CD4-positive, alpha-beta T cell treated with Interleukin-4 for 1 hour (primary cell): ENCODE measurements at regions not wholly inside any gene's neighbourhood (a gene's known extent, or its start where the extent isn't known, plus 50 kb on each side); places are given as distances from the start of the nearest gene placed in this dataset.

ENCODE experiments used
- DNase-seq, 2 donors: peaks; one replicate each; pipeline ENCODE4 v3.0.0-alpha.2; 2020 to 2022

- no peak for DNase-seq
Measured at GRCh38 chr18:44625386-44625785, 55.3 kb upstream of the SETBP1 start.

- no peak for DNase-seq
Measured at GRCh38 chr18:44626236-44626635, 54.5 kb upstream of the SETBP1 start.

GRCh38 chr18:44626807-44627206, 53.9 kb upstream of the SETBP1 start:
- no peak for DNase-seq

GRCh38 chr18:44627280-44627679, 53.4 kb upstream of the SETBP1 start:
- no peak for DNase-seq

- DNase-seq, result no peak
Measured at GRCh38 chr18:44629406-44629805, 51.3 kb upstream of the SETBP1 start.

GRCh38 chr18:44630118-44630517, 50.6 kb upstream of the SETBP1 start:
- DNase-seq, result no peak
